ENCODE measurements at regions not wholly inside any gene's neighbourhood (a gene's known extent, or its start where the extent isn't known, plus 50 kb on each side); places are given as distances from the start of the nearest gene placed in this dataset.

- H2BK5ac ChIP-seq (ENCODE audit: insufficient read length, low read length): no peak overlapping the region
- no peak overlapping the region for H2AK5ac ChIP-seq (ENCODE audit: insufficient read length, low read length)
- Mint-ChIP-seq H3K4me1 (no peaks in the 10 kb centered on the region), H3K27ac (0 out of 7 replicates have a peak overlapping the region, but pooled peaks of 1 of the 3 experiments have one; percentile 44), H3K36me3 (ENCODE audit: insufficient read depth in 1 of 3, low read depth in 3 of 3) (no peaks in the 10 kb centered on the region), H3K4me3 (no peak overlapping the region), H3K27me3 (ENCODE audit: low read depth) (no peaks in the 10 kb centered on the region), H3K9me3 (no peaks in the 10 kb centered on the region)
- H3K9me3 ChIP-seq (ENCODE audit: control insufficient read depth, low read depth, low read length): no peaks in the 10 kb centered on the region
- no peak for TF ChIP-seq CTCF (conservative IDR thresholded peaks at IDR 0.05)
- no peak overlapping the region for H3K4ac ChIP-seq (ENCODE audit: low read depth, low read length)
- no peak overlapping the region for H2BK12ac ChIP-seq (ENCODE audit: insufficient read length, low read depth, low read length)
- no peaks in the 10 kb centered on the region for H3K79me1 ChIP-seq (ENCODE audit: insufficient read depth, low read depth, low read length, poor library complexity, severe bottlenecking)
- no peak overlapping the region for H3K23ac ChIP-seq (ENCODE audit: insufficient read length, low read depth, low read length)
- no peak overlapping the region for H4K5ac ChIP-seq (ENCODE audit: insufficient read length, low read depth, low read length)
- H3K4me1 ChIP-seq (ENCODE audit: insufficient read depth, low read length): no peaks in the 10 kb centered on the region
- H4K20me1 ChIP-seq (ENCODE audit: control insufficient read depth, insufficient read depth, insufficient read length): no peaks in the 10 kb centered on the region
- H2BK120ac ChIP-seq (ENCODE audit: low read depth, low read length, poor library complexity, severe bottlenecking): no peak overlapping the region
- H3K27ac ChIP-seq (ENCODE audit: insufficient read length, low read depth, low read length): no peak overlapping the region
- H3K14ac ChIP-seq (ENCODE audit: insufficient read depth, low read length): no peak overlapping the region
- H4K91ac ChIP-seq (ENCODE audit: insufficient read length, low read depth, low read length): no peak overlapping the region
- H2BK20ac ChIP-seq (ENCODE audit: low read depth, low read length, poor library complexity, severe bottlenecking): no peak overlapping the region
- H3T11ph ChIP-seq (ENCODE audit: low read length): no peak overlapping the region
- H3K27me3 ChIP-seq (ENCODE audit: insufficient read depth, low read length): no peaks in the 10 kb centered on the region
- H2AFZ ChIP-seq (ENCODE audit: low read length): no peak overlapping the region
- WGBS (ENCODE audit: extremely low coverage, insufficient read length, low lambda C conversion rate): no CpG with 5 or more reads among the region's 3 CpGs
- no peak overlapping the region for H3K18ac ChIP-seq (ENCODE audit: insufficient read length, low read depth, low read length)
- H3K79me2 ChIP-seq (ENCODE audit: insufficient read depth, low read length): no peaks in the 10 kb centered on the region
- no peak overlapping the region for H3K9ac ChIP-seq (ENCODE audit: extremely low read depth, insufficient read length, low read length)
- no peak overlapping the region for H2BK15ac ChIP-seq (ENCODE audit: low read depth, low read length)
- DNase-seq: no peak
- H3K4me2 ChIP-seq (ENCODE audit: insufficient read depth, insufficient read length, low read length): no peak overlapping the region
- H3K23me2 ChIP-seq (ENCODE audit: insufficient read length, low read depth, low read length, poor library complexity, severe bottlenecking): no peaks in the 10 kb centered on the region
- no peak overlapping the region for H3K56ac ChIP-seq (ENCODE audit: insufficient read length, low read depth, low read length)
- no peak overlapping the region for H4K8ac ChIP-seq (replicated peaks; ENCODE audit: insufficient read length, low read depth, low read length)
Observed at GRCh38 chr15:53158995-53159394, 368.9 kb upstream of the ONECUT1 start.
